ENCODE measurements at regions not wholly inside any gene's neighbourhood (a gene's known extent, or its start where the extent isn't known, plus 50 kb on each side); places are given as distances from the start of the nearest gene placed in this dataset.

GRCh38 chr17:77307479-77308198, 166.9 kb downstream of the SEC14L1 start:
- DNase-seq (ENCODE audit: low read depth in 2 of 2): no peak

DNA sequence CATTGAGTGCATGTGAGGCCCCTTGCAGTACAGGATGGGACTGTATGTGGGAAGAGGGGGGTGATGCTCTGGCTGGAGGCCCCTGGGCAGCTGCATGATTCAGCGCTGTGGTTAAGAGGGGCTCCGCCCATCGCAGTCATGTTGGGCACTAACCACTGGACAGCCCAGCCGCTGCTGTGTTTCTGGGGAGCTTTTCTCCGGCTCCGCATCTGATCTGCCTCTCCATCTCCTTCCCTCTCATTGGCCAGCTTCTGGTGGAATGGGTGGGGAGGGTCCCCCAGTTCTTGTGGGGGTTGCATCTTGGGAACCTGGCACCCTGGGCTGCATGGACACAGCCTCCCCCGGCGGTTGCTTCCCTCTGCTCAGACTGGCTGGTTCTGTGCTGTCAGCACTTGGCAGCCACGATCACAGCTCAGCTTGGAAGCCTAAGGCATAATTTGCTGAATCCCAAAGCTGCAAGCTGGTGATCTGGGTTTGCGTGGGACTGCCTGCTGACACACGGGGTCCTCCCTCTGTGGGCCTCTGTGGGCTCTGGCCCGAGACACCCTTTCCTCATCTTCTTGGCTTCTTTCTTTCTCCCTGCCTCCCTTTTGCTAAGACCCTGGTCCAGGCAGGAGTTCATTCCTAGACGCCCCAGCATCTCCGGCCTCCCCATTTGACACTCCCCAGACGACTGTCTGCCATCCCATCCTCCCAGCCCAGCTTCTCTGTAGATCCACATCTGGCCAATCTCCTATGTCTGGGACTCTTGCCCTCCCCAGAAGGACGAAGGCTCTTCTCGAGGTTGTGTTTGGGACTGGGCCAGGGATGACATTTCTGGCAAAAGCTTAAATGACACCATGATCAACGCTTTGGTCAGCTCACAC, 168.3 kb downstream of the SEC14L1 start:
- DNase-seq (ENCODE audit: low read depth in 2 of 2): no peak

DNA sequence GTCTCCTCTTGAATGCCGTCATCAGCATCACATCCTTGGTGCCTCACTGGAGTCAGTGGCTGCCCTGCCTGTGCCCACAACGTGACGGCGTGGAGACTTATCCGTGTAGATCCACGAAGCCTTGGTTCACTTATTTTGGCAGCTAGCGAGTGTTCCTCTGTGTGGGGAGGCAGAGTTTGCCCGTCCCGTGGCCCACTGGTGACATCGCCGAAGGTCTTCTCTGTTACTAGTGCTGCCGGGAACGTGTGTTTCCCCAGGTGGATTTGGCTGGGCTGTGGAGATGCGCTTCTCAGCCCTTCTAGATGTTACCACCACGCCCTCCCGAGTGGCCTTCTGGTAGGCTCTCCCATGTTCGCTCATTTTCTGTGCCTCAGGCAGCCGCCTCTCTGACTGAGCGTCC, 169.6 kb downstream of the SEC14L1 start:
- DNase-seq (ENCODE audit: low read depth in 2 of 2): no peak

DNA sequence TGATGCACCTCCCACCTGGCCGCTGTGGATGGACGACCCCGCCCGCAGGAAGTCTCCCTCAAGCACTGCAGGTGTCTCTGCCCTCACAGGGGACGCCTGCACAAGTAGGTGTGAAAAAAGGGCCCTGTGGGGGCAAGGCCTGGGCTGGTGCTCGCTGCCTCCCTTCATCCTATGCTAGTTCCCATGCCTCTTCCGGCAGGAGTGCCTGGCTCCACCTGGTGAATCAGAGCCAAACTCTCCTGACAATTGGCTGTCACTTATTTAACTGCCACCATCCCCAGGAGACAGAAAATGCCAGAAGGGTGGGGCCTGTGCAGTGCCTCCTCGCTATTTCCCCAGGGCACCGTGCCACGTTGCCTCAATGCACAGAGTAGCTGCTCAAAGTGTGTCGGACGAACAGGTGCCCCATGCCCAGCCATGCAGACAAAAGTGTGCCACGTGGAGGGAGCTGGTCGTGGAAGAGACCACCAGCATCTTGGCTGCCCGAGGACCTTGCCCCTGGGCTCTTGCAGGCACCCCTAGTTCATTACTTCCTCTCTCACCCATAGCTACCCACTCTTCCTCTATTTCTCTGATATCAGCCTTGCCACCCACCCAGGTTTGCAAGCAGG, 170.7 kb downstream of the SEC14L1 start:
- DNase-seq (ENCODE audit: low read depth in 2 of 2): no peak

- no peak for DNase-seq (ENCODE audit: low read depth in 2 of 2)
Measured at GRCh38 chr17:77312061-77312701, 171.4 kb downstream of the SEC14L1 start.

DNA sequence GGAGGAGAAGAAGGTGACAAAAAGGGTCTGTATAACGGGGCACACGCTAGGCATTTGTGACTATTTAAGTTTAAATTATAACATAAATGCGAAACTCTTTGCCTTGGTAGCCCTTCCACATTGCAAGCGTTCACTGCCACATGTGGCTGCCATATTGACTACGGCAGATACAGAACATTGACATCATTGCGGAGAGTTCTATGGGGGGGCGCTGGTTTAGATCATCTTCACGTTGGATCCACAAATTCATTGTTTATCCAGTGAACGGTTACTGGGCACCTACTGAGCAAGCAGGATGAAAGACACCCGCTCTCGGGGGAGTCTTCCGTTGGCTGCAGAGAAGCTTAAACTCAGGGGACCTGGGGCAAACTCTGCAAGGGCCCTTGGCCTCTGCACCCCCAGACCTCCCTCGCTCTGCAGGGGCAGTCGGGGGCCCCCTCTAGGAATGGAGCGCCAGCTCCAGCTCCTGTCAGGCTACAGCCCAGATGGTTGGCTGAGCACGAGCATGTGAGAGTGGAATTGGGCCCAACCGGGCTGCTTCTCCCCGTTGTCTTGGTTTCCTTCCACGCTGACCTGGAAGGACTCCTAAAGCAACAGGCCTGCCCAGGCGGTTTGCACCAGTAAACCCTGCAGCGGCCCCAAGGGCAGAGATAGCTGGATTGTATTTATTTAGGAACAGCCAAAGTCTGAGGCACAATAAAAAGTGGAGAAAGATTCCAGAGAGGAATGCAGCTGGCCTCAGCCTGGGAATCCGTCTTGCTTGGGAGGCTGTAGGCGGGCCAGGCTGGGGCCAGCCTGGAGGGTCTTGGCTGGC, 172.2 kb downstream of the SEC14L1 start:
- DNase-seq (ENCODE audit: low read depth in 2 of 2): peak; percentile 51 to 58

DNA sequence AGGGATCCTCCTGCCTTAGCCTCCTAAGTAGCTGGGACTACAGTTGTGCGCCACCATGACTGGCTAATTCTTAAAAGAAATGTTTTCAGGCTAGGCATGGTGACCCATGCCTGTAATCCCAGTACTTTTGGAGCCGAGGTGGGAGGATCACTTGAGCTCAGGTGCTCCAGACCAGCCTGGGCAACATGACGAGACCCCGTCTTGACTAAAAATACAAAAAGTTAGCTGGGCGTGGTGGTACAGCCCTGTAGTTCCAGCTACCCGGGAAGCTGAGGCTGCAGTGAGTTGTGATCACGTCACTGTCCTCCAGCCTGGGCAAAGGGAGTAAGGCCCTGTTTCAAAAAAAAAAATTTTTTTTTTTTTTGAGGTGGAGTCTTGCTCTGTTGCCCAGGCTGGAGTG, 173.1 kb downstream of the SEC14L1 start:
- no peak for DNase-seq (ENCODE audit: low read depth in 2 of 2)

- DNase-seq (ENCODE audit: low read depth in 2 of 2): no peak
Measured at GRCh38 chr17:77314601-77315000, 173.8 kb downstream of the SEC14L1 start.

DNA sequence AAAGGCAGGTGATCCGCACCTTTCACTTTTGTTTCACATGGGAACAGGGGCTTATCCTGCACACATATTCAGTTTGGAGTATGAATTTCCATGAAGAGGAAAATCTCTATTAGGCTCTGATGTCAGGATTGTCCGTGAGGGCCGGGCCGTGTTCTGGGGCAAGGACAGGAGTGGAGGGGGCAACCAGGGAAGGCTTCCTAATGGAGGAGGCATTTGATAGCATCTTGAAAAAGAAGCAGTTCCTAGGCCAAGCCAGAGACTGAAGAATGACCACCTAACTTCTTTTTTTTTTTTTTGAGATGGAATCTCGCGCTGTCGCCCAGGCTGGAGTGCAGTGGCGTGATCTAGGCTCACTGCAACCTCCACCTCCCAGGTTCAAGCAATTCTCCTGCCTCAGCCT, 174.2 kb downstream of the SEC14L1 start:
- DNase-seq (ENCODE audit: low read depth in 2 of 2): no peak

DNA sequence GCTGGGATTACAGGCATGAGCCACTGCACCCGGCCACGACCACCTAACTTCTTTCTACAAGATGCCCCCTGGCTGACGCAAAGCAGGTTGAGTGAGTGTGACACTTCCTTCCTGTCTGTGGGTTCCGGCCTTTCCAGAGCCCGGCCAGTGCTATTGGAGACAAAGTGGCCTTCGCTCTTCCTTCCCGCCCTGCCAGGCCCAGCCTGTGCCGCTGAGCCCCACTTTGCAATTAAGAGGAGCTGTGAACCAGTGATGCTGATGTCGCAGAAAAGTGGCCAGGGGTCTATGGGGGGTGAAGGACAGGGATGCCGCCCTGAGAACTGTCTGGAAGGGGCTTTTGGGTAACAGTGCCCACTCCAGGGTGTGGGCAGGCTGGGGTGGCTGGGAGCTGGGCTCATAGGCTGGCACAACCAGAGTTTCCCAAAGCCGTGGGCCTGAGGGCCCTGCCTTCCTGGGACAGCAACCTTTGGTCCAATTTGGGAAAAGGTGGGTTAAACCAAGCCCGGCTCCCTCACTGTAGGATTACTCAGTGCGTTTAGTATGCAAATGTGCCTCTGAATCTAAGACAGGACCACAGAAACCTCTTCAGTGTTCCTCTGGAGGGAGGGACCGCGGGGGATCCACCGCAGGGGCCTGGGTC, 174.9 kb downstream of the SEC14L1 start:
- no peak for DNase-seq (ENCODE audit: low read depth in 2 of 2)

GRCh38 chr17:77316191-77316641, 175.4 kb downstream of the SEC14L1 start:
- DNase-seq (ENCODE audit: low read depth in 2 of 2): no peak

GRCh38 chr17:77316651-77317050, 175.9 kb downstream of the SEC14L1 start:
- no peak for DNase-seq (ENCODE audit: low read depth in 2 of 2)

- no peak for DNase-seq (ENCODE audit: low read depth in 2 of 2)
Measured at GRCh38 chr17:77317091-77317750, 176.5 kb downstream of the SEC14L1 start.

- DNase-seq (ENCODE audit: low read depth in 2 of 2): no peak
Measured at GRCh38 chr17:77318021-77318420, 177.3 kb downstream of the SEC14L1 start.

DNA sequence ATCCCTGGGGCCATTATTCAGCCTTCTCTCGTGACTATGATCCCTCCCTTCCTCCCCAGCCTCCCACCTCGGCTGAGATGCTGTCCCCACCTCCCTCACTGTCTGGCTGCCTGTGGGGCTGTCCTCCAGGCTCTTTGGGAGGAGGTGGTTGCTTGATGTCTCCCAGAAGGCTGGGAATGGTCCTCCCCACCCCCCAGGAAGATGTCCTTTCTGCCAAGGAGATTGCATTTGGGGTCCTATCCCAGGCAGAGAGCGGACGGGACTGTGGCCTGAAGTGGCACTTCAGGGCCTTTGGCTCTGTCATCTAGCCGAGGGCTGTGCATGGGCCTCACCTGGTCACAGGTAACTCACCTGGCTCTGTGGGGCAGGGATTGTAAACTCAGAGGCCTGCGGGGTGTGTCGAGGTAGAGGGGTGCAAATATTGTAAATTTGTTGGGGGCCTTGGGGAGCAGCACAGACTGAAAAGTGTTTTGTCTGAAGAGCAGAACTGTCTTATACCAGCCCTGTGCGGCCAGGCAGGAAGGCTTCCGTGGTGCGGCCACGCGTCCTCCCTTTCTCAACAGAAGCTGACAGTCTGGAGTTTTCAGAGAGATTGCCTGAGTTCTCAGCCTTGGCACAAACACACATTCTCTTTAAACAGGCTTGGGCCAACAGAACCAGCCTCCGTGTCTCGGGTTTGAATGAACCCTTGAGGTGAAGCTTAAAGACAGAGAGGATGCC, 177.9 kb downstream of the SEC14L1 start:
- no peak for DNase-seq (ENCODE audit: low read depth in 2 of 2)

DNA sequence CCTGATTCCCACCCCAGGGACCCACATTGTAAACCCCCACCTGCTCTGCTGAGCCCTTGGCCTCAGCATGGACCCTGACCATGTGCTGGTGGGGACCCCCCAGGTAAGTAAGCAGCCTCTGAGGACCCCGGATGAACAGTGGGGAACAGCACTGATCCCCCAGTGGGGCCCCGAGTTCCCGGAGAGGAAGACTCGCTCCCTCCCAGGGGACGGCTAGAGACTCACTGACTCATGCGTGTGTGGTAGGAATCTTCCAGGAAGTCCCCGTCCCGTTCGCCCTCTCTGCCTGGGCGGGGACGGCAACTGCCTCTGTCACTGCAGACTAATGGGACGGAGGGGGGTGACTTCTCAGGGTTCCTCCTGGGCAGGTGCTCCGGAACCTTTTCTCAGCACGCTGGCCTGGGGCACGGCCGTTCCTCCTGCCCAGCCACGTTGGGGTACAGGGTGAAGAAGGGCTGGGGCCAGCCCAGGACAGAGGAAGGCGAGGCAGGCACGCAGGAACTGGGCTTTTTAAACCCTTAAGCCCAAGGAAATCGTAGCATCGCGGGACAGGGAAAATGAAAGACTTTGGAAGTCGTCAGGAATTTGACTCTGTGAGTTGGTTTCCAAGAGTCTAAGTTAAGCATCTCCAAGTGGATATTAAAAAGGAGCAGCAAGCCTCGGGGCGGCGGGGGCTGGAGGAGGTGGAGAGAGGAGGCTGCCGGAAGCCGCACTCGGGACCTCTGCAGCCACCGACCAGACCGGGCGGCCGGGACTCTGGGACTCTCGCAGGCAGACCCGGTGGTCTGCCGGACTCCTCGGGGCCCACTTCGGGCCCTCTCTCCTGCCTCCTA, 178.7 kb downstream of the SEC14L1 start:
- peak; percentile 76 to 79 for DNase-seq (ENCODE audit: low read depth in 2 of 2)

DNA sequence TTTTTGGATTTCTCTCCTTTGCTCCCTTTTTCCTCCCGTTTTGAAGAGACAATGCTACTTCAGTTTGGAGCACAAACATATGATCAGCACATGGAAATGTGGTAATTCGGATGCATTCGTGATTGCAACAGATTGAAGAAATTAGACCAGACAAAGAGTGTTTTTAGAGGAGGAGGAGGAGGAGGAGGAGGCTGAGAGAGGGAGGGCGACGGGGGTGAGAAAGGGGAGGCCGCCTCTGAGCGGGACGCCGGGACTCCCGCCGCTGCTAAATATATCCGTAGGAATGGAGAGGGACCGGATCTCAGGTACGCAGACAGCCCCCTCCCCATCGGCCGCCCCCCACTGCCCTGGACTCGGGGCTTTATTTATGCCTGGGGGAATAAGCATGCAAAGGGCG, 179.3 kb downstream of the SEC14L1 start:
- DNase-seq (ENCODE audit: low read depth in 2 of 2): peak; percentile 79 to 80

DNA sequence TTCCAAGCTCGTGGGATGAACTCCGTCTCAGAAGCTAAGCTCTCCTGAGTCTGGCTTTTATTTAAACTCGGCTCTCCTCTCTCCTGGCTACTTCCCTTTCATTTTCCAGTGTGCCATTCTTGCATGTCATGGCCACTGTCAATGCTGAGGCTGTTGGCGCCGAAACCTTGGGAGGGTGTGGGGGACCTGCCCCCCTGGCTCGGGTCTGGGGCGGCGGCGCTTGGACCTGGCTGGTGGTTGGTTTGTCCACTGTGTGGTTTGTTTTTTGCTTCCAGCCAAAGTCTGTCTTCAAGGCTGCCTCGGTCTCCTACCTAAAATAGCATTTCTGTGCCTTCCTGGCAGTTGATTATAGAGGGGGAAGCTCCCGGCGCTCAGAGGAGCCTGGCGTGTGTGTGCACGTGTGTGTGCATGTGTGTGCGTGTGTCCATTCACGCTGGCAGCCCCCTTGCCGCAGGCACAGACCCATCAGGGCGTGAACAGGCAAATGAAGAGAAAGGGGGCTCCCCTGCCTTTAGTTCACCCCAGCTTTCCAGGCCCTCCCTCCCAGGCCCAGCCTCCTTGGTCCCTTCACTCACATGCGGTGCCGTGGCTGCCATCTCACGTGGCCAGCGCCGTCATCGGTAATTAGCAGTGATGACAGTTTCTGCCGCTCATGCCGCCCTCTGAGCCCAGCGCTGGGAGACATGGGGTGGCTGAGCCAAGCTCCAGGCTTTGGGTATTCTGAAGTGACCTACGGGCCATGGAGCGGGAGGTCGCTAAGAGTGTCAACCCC, 179.9 kb downstream of the SEC14L1 start:
- DNase-seq (ENCODE audit: low read depth in 2 of 2): no peak

All from fibroblast of skin of left quadriceps (primary cell).